GM18511 (cell line): ENCODE measurements at regions not wholly inside any gene's neighbourhood (a gene's known extent, or its start where the extent isn't known, plus 50 kb on each side); places are given as distances from the start of the nearest gene placed in this dataset.
"Not testable (repeated sequence)": the region's sequence is repeated elsewhere in the genome, so short reads cannot be mapped to it uniquely, and the experiment has no call there.

Source experiments
- ATAC-seq: cut with Tn5 transposase; IDR thresholded peaks from one replicate; pipeline ENCODE4 v1.9.1; 2021; ENCODE audit warnings: mild to moderate bottlenecking, moderate library complexity; ENCODE audit not compliant: unreplicated experiment

DNA sequence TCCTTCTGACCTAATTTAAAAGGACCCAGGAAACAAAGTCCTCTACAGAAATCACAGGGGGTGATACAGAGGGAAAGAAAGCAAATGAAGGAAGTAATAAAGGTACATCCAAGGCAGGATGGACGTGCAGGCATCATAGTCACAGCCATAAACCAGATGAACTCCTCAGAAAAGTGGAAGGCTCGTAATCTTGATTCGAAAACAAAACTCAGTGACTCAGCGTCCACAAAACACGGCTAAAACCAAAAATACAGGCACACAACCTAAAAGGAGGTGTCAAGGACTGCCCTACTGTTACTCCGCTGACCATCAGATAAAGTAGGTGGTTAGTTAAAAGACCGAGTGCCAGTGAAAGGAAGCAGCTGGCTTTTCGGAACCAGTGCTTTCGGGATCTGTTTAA, 81.5 kb downstream of the TRIM69 start:
- not testable (repeated sequence) for ATAC-seq

DNA sequence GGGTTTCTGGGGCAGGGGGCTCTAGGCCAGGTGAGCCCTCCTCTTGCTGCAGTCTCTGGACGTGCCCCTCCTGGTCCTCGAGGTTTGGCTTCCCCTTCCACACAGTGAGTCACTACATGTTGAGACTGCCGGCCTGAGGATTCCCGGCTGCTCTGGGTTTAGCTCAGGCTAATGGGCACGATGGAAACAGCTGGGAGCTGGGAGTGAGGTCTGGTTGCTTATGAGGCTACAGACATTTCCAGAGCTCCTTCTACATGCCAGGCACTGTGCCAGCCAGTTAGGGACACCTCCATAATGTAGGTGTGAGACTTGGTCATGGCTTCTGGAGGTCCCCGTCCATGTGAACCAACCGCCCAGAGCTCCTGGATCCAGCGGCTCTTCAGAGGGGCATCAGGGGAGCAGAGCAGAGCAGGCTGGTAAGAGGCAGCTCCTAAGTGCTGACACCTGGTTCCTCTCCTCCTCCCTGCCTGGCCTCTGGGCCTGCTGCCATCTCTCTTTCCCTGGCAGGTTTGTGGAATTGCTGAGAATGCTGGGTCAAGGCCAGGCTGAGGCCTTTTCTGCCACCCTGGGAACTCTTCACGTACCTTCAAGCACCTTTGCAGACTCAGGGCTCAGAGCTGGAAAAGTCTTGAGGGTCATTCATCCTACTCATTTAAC, 83.1 kb downstream of the TRIM69 start:
- ATAC-seq = not testable (repeated sequence)

DNA sequence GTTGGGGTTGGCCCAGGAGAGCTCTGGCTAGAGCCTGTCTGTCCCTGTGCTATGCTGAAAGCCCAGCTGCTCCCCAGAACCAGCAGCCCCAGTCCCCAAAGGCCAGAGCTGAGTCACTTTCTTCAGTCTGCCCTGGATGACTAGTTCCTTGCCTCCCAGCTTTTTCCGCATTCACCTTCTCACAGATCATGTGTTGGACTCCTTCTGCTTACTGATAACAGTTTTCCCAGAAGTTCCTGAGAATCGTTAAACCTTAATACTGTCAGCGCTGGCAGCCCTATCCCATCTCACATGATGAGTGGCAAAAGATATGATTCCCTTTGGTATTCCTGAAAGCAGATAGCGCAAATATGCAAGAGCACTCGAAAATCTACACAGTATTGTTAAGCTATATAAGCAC, 84.2 kb downstream of the TRIM69 start:
- not testable (repeated sequence) for ATAC-seq

DNA sequence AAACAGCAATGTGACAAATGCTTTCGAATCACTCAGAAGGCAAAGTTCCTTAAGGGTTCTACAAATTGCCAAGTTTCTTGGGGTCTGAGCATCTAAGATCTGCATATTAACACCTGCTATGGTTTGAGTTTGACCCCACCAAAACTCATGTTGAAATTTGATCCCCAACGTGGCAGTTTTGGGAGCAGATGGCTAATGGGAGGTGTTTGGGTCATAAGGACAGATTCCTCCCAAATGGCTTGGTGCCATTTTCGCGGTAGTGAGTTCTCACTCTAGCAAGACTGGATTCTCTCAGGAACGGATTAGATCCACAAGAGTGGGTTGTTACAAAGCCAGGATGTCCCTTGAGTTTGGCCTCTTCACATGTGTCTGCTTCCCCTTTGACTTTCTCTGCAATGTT, 84.6 kb downstream of the TRIM69 start:
- ATAC-seq = not testable (repeated sequence)

DNA sequence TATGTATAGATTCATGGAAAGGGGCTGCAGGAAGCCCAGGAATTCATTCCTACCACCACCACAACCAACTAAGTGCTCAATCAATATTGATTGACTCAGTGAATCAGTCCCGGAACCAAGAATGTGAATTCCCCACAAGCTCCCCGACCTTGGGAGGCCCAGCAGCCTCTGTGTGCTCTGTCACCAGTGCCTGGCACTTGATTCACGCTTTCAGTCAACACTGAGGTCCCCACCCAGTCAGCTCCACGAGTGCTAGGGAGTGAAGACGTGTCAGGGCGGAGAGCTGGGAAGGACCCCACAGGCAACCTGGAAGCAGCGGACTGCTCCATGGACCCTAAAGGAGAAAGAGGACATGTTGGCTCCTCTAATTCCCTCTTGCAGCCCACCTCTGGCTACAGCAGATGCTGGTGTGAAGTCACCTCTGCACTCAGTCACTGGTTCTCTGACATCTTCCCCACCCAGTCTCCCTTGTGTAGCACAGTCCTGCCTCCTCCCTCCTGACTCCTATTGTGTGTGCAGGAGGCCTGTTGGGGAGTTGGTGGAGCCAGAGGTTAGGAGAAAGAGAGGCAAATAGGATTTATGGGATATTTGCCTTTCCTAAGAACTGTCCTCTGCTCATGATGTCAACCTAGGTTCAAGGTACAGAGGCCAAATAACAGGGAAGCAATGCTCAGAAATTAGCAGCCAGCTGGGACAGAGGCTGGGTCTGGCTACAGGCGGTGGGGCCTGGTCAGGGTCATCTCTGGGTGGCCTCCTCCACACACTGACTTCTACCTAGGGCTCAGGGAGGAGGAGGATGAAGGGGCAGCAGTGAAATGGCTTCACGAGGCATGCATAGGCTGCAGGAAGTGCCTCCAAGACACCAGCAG, 88.2 kb downstream of the TRIM69 start:
- ATAC-seq = not testable (repeated sequence)

DNA sequence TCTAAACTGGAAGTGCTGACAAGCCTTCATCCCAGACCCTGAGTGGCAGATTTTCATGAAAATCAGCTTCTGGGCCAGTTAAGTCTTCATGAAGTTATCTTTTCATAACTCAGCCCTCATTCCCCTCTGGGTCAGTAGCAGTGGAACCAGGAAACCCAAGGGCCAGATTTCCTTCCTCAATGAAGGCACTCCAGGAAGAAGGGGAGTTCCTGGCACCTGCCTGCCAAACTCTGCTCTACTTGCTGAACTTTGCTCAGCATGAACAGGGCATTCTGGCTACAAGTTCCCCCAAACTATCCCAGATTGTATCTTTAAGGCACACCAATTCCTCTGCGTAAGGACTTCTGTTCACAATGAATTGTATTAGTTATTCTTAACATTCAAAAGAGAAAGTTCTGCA, 90.3 kb downstream of the TRIM69 start:
- not testable (repeated sequence) for ATAC-seq

DNA sequence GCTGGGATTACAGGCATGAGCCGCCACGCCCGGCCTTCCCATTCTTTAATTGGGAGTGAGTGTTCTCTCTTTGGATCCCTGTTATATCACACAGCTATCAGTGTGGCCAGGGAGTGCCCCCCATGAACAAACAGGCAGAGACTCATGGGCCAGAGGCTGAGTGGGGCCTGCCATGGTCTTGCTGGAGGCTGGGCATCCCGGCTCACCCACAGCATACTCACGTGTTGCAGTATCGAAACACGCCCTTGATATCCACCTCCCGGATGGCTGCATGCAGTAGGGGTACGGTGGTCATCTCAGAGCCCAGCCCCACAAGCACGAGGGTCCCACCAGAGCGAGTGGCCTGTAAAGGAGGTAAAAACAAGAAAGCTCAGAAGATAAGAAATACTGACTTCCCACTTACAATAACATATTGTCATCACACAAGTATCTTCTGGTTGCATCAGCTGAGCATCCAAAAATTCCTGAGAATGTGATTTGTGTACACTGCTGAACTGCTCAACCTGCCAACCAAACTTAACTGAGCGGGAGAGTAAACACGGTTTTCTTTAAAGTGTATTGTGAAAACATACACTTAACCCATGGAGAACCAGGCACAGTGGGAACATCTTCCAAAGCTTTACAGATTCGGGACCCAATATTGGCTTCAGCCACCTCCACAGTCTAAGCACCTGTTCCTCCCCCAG, 92.0 kb downstream of the TRIM69 start:
- not testable (repeated sequence) for ATAC-seq

DNA sequence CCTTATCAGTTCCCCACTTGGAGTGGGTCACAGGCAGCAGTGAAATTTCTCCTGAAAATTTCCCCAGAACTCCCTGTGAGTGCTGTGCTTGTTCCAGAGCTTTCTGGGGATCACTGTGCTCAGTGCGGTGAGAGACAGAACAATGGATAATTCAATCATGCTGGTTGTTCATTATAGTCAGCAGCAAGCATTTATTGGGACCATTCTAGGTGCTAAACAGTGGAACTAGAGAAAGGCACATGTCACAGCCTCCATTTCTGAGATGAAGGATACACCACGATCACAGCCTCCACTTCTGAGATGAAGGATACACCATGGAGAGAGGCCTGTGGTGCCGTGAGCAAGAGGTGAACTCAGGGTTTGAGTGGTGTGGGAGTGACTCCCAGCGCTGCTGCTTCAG, 92.8 kb downstream of the TRIM69 start:
- not testable (repeated sequence) for ATAC-seq

DNA sequence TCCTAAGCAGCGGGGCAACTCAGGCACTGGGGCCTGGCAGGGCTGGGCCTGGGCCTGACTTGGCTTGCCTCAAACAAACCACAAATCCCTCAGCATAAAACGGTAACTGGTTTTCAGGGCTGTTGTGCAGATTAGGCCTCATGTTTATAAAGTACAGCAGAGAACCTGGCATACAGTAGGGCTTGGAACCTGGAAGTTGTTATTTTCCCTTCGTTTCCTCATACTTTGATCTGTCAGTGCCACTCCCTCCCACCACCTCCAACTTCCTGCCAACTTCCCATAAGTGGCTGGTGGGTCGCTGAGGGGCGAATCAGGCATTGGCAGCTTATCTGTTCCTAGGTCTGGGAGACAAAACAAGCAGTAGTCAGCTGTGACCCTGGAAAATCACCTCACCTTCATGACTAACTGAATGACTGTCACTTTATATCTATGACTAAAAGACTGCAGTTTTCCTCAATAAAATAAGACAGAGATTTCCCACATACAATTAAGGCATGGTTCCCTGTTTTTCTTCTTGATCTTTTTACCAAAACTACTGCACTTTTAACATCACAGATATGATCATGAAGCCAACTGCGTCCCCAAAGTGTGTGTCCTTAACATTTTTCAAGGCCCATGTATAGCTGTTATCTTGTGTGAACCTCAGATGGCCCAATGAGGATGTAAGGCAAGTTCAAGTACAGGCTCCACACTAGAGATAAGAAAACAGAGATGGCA, 94.5 kb downstream of the TRIM69 start:
- ATAC-seq = not testable (repeated sequence)

DNA sequence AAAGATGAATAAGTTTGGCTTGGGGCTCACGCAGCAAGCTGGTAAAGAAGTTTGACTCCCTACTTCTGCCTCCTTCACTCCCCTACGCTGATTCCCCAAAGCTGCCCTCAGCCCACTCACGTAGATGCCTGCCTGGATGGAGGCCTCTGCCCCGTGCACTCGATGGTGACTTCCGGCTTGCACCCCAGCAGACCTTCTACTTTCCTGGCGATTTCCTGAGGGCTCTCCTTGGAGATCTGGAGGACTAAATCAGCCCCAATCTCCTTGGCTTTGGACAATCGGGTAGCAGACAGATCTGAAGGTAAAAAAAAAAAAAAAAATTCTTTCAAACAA, 95.0 kb downstream of the TRIM69 start:
- not testable (repeated sequence) for ATAC-seq

DNA sequence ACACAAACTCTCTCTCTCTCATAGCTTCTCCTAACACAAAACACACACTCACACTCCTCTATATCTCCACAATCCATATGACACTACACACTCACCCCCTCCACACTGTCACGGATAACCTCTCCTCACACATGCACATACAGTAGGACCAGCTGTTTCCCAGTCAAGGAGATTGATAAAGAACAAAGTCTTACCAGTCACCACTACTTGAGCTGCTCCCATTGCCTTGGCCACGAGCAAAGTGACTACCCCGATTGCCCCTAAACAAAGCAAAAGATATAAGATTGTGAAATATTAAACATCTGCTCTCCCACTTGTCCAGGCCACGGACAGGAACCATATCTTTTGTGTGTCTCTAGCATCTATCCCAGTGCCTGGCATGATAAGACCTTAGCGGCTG, 95.8 kb downstream of the TRIM69 start:
- ATAC-seq = not testable (repeated sequence)

DNA sequence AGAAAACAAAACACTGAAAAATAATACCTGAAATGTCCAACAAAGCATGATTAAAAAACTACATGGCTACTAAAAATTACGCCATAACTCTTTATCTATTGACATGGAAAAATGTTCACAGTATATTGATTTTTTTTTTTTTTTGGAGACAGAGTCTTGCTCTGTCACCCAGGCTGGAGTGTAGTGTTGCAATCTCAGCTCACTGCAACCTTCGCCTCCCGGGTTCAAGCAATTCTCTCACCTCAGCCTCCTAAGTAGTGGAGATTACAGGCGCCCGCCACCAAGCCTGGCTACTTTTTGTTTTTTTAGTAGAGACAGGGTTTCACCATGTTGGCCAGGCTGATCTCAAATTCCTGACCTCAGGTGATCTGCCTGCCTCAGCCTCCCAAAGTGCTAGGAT, 96.8 kb downstream of the TRIM69 start:
- ATAC-seq = not testable (repeated sequence)

DNA sequence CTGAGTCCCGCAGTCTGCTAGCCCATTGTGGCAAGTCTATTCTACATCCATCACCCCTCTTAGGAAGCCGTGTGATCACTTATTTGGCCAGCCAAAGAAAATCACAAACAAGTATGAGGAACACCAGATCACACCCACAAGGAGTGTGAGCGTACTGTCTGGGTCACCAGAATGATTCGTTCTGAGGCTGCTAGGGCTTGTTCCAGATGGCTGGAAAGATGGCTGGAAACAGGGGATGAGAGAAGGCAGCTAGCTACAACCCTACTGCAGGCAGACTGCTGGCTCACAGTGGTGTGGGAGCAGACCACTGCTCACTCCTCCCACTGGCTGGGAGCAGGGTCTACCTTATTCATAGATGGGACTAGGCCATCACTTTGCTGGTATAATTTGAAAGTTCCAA, 97.4 kb downstream of the TRIM69 start:
- not testable (repeated sequence) for ATAC-seq

DNA sequence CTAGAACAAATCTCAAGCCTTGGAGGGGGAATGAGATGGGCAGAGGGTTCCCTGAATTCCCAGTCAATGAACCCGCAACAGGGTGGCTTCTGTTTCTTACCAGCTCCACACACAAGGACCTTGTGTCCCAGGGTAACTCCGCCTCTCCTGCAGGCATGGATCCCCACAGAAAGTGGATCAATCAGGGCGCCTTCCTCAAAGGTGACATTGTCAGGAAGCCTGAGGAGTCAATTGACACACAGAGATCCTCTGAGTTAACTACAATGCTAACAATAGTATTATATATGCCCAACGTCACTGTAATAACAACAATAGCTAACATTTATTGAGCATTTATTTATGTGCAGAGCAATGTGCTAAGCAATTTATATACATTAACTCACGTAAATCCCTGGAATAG, 98.8 kb downstream of the TRIM69 start:
- not testable (repeated sequence) for ATAC-seq

DNA sequence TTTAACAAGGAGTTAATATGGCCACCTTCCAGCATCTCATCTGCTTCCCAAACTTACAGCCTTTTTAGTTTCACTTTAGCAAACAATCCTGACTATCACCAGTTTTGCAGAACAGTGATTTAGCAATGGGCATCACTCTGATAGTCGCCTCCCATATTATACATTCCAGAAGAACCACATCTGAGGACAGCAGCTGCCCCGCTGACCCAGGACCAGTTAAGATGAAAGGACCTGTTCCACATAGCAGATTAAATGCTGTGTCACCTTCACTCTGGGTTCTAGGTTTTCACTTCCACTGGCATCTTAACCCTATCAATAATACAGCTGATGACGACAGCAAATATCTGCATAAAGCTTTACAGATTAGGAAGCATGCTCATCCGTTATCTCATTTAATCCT, 99.8 kb downstream of the TRIM69 start:
- no peak for ATAC-seq

DNA sequence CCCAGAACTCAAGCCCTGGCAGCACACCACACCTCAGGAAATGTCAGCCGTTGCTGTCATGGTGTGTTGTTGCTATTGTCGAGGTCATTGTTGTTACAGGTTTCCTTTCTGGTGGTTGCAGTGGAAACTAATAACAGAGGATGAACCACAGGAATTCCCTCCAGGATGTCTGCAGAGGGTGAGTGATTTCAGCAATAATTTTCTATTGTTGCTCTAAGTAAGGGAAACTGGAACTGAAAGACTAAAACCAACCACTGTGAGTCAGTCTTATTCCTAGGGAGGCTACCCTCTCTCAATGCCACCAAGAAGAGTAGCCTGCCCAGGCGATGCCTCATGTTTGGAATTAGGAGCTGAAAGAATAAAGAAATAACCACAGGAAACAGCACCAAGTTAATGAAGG, 102.6 kb downstream of the TRIM69 start:
- ATAC-seq = not testable (repeated sequence)

DNA sequence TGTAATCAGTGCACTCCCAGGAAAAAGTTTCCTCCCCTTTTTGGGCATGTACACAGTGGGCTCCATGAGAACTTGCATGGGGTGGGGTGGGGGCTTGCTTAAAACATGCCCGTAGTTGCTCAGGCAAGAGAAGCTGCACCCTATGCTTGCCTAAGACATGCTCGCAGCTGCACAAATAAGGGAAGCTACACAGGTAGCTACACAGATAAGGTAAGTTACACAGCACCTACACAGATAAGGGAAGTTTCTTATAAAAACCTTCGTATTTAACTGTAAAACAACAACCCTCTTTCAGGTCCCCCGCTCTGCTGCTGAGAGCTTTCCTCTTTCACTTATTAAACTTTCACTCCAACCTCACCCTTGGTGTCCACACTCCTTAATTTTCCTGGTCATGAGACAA, 105.4 kb downstream of the TRIM69 start:
- ATAC-seq = not testable (repeated sequence)

DNA sequence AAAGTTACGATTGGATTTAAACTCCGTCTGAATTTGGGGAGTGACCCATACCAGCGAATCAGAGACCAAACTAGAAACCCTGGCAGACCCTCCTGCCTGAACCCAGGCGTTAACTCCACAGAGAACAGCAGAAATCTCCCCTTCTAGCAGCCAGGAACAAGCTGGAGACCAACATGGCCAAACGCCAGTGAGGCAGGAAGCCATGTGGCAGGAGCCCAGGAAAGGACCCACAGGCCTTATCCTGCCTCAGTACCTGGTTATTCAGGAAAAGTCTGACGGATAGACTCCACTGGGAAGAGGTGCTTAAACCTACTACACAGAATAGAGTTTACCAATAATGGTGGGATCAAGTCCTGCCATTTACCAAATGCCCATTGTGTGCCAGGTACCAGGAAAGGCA, 106.6 kb downstream of the TRIM69 start:
- ATAC-seq = not testable (repeated sequence)

DNA sequence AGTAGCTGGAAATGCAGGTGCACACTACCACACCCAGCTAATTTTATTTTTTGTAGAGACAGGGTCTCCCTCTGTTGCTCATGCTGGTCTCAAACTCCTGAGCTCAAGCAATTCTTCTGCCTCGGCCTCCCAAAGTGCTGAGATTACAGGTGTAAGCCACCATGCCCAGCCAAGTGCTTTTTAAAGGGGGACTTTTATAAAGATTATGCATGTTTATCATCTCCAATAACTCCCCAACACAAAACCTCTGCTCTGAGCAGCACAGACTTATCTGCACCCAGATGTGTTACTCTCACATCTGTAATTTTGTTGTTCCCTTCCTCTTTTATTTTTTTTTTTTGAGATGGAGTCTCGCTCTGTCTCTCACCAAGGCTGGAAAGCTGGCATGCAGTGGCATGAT, 108.6 kb downstream of the TRIM69 start:
- ATAC-seq = not testable (repeated sequence)

DNA sequence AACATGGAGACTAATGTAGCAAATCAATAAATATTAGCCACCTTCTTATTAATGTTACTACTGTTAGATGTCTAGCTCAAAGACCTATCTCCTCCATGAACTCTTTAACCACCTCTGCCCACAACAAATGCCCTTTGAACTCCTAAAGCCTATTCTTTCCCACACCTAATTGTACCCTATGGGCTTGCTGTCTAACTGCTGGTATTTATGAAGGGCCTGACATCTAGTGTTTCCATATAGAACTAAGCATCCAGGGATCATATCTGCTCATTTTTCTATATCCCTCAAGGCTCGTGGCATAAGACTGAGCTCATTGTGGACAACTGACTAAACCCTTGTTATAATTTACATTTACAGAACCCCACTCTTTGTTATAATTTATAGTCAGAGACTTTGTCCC, 109.8 kb downstream of the TRIM69 start:
- not testable (repeated sequence) for ATAC-seq

DNA sequence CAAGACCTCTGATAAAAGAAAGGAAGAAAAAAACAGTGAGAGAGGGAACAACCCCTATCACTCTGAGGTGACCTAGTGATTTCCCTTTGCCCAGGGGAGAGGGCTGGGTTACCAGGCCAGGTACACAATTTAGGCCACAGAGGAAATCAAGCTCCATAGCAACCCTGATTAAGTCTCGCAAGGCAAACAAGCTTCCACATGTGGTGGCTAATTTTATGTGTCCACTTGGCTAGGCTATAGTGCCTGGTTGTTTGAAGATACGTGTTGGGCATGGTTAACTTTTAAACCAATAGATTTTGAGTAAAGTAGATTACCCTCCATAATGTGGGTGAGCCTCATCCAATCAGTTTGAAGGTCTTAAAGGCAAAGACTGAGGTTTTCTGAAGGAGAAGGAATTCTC, 108.9 kb upstream of the TERB2 start:
- ATAC-seq = not testable (repeated sequence)
